ENCODE measurements at regions not wholly inside any gene's neighbourhood (a gene's known extent, or its start where the extent isn't known, plus 50 kb on each side); places are given as distances from the start of the nearest gene placed in this dataset.
"Not testable (repeated sequence)": the region's sequence is repeated elsewhere in the genome, so short reads cannot be mapped to it uniquely, and the experiment has no call there.

GRCh38 chr5:69006030-69006429 lies 87.8 kb upstream of the SLC30A5 start:
- DNase-seq, result no peak

- no peak for DNase-seq
Measured at GRCh38 chr5:69007163-69007562, 86.7 kb upstream of the SLC30A5 start.

GRCh38 chr5:69007726-69008368 lies 86.0 kb upstream of the SLC30A5 start:
- DNase-seq, result no peak

DNA sequence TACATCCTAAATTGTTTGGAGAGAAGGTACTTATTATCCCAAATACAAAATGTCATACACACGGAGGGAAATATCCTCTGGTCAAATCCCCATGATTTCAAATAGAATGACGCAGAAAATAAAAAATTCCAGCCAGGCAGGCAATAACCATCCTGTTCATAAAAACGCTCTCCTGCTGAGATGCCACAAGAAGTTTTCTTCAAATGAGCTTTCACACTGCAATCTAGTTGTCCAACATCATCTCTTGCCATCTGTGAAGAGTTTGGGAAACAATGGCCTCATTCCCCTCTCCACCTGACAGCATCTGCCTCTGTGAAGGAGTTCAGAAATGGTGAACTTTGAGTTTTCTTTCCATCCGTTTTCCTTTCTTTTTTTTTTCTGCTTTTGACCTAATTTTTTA lies 83.3 kb upstream of the SLC30A5 start:
- no peak for DNase-seq

DNA sequence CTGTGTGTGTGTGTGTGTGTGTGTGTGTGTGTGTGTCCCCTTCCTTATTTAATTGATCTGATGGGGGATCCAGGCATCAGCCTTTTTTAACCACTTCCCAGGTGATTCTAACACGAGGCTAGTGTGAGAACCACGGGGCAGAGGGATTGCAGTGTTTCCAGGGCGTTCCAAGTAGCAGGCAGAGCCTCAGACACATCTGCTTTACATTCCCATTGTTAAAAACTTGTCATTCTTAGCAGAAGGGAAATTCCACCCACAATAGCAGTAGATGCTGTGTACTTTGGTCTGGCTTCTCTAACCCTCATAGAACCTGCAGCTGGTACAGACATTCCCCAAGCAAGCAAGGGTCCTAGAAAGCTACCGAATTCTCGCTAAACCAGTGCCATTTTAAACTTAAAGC lies 81.9 kb upstream of the SLC30A5 start:
- no peak for DNase-seq

GRCh38 chr5:69013481-69013880 lies 80.3 kb upstream of the SLC30A5 start:
- no peak for DNase-seq

- DNase-seq, result not testable (repeated sequence)
Measured at GRCh38 chr5:69014007-69014406, 79.8 kb upstream of the SLC30A5 start.

GRCh38 chr5:69019668-69020375 lies 74.0 kb upstream of the SLC30A5 start:
- no peak for DNase-seq

GRCh38 chr5:69024241-69024651 lies 69.6 kb upstream of the SLC30A5 start:
- no peak for DNase-seq

- DNase-seq, result no peak
Measured at GRCh38 chr5:69029292-69029691, 64.5 kb upstream of the SLC30A5 start.

DNA sequence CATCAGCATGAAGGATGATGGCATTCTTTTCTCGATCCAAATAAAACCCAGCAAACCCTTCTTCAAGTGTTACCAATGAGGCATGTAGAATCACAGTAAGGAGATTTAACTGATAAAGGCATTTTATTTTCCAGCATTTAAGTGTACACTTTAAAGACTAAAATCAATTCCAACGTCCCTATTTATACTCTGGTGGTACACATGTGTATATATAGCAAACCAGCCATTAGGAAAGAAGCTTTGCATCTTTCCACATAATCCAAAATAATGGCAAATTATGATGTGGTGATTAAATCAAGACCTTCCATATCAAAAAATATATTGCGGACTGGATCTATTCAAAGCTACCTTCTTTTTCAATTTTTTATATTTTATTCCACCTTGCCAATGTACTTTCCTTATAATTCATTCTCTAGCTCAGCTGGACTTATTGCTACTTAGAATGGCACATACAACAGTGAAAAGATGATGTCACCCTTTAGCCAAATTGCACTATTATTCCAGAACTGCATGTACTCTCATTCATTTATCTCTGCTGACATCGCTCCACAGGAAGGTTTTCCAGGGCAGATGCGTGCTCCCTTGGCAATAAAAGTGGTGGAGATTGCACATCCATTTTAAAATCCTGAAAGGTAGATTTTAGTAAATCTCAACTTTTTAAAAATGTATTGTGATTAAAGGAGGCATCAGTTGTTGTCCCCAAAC lies 63.3 kb upstream of the SLC30A5 start:
- DNase-seq, result no peak

DNA sequence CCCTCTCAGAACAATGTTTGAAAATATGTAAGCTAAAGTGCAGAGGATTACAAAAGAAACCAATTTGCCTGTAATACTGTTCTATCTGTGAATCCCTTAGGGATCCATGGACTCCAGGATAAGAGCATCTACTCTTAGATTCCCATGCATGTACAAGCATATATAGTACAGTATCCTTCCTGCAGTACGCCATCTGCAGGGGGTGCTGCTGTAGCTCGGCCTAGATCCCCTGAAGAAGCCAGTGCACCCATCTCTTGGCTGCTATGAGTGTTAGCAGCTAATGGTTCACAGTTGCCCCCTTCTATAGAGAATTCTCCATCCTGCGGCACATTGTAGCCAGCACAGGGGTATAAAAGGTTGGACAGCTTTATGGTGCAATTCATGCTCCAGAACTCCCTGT lies 61.8 kb upstream of the SLC30A5 start:
- no peak for DNase-seq

GRCh38 chr5:69033690-69034089 lies 60.1 kb upstream of the SLC30A5 start:
- no peak for DNase-seq

DNA sequence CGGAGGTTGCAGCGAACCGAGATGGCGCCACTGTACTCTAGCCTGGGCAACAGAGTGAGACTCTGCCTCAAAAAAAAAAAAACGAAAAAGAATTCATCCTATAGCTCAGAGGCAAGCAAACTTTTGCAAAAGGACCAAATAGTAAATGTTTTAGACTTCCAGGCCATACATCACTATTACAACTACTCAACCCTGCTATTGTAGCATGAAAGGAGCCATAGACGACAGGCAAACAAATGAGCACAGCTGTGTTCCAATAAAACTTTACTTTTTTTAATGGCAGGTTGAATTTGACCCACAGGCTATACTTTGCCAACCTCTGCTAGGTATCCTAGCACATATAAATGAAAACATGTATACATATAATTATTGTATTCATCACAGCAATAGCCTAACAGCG lies 58.9 kb upstream of the SLC30A5 start:
- DNase-seq, result no peak

DNA sequence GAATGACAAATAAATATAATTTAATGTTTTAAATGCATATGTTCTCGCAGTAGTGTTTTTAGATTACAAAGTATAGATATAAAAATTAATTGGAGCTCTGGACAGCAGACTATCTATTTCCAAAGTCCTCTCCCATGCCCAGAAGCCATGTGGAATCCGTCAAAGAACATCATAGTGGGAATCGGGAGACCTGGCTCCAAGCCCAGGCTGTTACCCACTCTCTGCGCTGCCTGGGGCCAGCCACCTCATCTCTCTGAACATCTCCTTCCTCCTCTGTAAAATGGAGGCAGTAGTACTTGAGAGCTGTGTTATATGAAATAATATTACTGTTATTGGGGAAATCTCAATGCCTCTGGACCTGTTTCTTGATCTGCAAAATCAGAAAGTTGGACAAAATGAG lies 58.1 kb upstream of the SLC30A5 start:
- no peak for DNase-seq

- no peak for DNase-seq
Measured at GRCh38 chr5:69038539-69038938, 55.3 kb upstream of the SLC30A5 start.

GRCh38 chr5:69039829-69040228 lies 54.0 kb upstream of the SLC30A5 start:
- DNase-seq, result no peak

- no peak for DNase-seq
Measured at GRCh38 chr5:69042500-69042899, 51.3 kb upstream of the SLC30A5 start.

- DNase-seq, result no peak
Measured at GRCh38 chr5:69042915-69043654, 50.7 kb upstream of the SLC30A5 start.

- no peak for DNase-seq
Measured at GRCh38 chr5:69043655-69043996, 50.2 kb upstream of the SLC30A5 start.
